ENCODE measurements at regions not wholly inside any gene's neighbourhood (a gene's known extent, or its start where the extent isn't known, plus 50 kb on each side); places are given as distances from the start of the nearest gene placed in this dataset.
"Not testable (repeated sequence)": the region's sequence is repeated elsewhere in the genome, so short reads cannot be mapped to it uniquely, and the experiment has no call there.

DNA sequence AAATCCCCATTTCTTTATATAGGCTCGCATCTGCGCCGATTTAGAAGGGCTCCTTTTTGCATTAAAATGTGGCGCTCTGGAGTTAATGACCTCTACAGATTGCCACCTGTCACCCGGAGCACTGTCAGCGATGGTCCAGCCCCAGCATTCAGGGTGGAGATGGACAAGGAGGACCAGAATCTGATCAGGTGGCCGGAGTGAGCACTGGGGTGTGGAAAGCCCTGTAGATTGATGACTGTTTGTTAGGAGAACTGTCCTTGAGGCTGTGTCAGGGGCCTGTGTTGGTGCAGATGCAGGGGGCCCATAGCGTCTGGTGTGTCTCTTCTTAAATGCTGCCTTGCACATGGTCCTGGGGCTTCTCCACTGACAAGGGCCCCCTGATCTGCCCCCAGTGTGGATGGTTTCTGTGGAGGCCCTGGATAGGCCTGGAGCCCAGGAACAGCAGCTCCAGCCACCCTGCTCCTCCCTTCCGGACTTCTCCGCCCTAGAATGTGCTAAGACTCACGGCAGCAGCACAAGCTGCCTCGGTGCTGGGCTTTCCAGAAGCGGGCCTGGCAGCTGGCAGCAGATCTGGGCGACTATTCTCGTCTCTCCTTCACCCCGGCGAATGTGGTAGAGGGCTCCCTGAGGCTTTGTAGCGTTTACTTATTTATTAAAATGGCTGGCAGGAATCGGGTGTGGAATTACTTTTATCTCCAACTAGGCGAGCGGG, 1333.3 kb downstream of the BRD1 start:
- DNase-seq = no peak

DNA sequence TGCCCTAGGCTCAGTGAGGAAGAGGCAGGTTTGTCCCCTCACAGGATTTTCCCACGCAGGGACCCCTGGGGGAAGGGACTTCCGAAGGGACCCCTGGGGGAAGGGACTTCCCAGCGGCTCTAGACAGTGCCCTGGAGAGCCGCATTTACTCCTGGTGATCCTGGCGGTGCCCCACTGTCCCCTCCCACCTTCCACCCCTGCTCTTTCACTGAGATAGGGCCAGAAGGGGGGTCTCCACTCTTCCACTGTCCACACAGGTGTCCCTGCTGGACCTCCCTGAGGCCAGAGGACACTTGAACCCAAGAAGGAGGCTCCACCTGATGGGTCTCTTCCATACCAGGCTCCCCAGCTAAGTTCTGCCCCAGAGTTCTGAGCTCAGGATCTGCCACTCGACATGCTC, 1333.9 kb downstream of the BRD1 start:
- DNase-seq = no peak

DNA sequence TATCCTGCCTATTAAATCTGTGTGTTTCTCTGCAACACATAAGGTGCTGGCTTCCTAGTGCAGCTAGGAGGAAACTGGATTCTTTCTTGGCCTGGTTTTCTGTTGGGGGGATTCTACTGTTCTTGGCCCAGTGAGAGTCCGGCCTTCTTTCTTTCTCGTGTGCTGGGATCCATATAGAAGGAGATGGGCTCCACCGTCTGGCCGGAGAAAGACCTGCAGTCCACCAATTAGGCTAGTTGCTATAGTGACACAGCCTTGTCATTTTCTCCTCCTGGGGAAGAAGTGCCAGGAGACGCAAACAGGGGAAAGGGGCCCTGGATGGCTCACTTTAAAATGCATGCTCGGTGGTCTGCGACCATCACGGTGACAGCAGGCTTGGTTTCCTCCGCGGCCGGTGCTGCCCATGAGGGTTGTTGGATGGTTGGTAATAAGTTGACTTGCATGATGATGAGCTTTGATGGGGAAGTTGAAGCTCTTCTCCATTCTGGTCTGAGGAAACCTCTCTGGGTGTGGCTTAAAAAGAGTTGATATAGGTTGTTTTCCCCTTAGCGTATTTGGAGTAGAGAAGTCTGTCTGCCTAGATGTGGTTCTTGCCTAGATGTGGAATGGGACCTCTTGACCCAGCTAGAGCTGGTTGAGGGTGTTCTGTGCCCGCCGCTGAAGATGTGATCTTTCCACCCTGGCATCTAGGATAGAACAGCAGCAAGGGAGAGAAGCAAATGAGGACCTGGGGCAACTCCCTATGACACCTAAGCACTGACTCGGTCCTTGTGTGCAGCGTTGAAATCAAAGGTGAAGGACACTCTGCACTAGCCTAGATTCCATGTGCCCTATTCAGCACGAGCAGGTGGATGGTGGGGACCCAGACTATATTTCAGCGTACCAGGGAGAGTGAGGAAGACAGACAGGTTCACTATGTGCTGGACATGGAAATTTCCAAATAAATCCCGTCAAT, 1335.0 kb downstream of the BRD1 start:
- DNase-seq = peak; percentile 84

DNA sequence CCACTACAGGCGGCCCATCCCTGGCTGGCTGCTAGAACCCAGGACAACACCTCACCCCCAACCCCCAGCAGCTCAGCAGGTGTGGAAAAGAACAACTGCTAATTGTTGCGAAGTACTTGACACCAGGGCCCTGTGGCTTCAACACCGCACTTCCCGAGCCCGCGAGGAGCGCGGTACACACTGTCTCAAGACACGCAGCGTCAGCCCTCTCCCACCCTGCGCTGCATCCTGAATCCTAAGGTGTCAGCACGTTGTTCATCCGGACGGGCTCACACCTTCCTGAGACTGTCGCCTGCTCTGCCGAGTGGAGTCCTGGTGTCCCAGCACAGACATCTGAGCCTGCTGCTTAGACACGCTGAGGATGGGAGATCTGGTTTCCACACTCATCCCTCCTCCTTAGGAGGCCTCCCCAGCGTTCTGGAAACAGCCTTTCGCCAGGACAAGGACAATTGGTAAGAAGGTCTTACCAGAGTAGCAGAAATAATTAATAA, 1336.2 kb downstream of the BRD1 start:
- peak; percentile 37 for DNase-seq

GRCh38 chr22:48490500-48491411, 1336.9 kb downstream of the BRD1 start:
- DNase-seq = no peak

DNA sequence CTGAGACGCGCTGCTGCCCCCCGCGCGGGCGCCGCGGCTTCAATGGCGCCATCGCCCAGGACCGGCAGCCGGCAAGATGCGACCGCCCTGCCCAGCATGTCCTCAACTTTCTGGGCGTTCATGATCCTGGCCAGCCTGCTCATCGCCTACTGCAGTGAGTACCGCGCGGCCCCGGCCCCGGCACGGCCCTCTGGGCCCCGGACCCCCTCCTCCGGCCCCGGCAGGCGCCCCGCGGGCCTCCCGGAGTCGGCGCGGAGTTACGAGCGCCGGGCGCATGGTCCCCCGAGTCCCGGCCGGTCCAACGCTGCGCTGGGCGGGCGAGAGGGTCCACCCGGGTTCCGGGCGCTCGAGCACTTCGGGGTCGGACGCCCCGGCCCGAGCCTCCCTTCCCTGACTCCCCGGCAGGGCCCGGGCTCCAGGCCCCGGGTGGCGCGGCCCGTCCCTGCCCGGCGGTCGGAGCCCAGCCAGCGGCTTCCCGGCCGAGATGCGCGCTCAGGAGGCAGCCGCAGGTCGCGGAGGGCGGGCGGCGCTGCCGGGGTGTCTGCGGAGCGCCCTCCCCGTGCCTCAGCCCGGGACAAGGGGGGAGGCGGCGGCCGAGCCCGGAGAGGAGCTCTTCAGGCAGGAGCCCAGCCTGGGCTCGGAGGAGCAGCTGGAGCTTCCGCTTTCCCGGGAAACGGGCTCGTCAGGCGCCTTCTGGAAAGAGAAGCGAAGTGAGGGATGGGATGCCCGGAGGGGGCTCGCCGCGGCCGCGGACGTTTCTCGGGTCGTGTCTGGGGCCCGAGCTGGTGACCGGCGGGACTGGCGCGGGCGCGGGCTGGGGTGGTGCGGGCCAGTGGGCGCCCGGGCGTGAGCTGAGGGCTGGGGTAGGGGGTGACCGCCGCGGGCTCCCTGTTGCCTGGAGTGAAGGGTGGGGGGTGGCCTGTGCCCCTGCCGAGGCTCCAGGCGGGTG, 1337.8 kb downstream of the BRD1 start:
- DNase-seq = peak; percentile 29

GRCh38 chr22:48488611-48489511, 1338.8 kb downstream of the BRD1 start:
- DNase-seq = peak; percentile 29

DNA sequence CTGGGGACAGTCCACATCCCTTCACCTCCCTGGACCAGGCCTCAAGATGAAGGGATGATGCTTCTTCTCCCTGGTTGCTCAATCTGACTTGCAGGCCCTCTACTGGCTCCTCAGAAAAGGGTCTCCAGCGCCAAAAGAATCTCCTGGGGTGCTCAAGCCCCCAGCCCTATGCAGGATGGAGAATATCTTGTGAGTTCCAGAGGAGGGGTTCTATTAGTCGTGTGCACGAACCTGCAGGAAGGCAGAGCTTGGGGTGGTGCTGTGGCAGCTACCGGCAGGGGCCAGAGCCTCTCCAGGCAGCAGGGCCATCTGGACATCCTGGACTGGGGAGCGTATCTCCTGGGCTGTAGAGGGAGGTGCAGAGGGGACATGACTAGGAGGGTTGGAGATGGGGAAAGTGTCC, 1339.5 kb downstream of the BRD1 start:
- peak; percentile 22 for DNase-seq

GRCh38 chr22:48486558-48486957, 1341.1 kb downstream of the BRD1 start:
- no peak for DNase-seq

DNA sequence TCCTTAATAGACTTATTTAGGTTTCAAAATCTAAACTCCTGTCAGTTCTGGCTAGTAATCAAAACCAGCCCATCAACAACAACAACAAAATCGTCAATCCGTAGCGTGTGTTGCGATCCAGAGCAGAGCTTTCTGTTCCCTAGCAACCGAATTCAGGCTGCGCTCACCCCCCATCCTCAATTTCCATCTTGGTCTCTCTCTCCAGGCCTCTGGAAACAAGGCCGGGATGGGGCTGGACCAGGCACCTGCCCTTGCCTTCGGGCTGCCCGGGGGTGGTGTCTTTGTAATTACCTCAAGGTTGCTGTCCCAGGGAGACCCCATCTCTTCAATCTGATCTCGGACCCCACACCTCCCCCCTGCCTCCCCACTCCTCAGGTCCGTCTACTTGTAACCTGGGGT, 1341.5 kb downstream of the BRD1 start:
- no peak for DNase-seq

DNA sequence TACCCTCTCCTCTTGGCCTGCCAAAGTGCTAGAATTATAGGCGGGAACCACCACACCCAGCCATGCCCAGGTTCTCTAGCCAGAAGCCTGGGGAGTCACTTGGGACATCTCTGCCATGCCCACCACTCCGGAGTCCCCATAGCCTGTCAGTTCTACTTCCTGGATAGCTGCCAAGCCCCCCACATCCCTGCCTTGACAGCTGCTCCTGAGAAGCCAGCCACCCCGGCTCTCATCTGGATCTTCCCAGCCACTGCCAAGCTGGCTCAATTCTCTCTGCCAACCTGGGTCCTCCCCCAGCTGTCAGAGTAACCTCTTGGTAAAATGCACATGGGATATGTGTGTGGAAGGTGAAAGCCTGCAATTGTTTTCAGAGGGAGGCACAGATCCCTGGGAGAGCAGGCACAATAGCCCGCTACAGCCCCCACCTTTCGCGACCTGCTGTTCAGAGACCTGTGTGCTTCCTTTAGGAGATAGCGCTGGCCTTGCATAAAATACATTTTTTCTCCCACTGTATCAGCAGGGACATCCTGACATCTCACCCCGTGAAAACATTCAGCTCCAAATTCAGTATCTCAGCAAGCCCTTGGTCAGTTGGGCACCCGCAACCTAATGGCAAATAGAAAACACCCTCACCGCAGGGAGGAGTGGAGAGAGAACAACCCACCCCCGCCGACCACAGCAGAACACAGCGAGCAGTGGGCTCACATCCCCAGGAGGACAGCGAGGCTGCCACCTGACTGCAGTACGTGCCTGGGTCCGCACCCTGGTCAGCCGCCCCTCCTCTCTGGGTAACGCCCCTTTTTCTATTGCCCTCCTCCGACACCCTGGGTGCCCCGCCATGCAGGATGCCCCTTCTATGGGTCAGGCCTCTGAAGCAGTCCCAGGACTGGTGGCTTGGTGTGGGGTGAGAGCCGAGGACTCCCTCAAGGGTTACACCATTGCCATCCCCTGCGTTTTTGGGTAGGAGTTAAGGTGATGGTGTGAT, 1342.2 kb downstream of the BRD1 start:
- DNase-seq = no peak

GRCh38 chr22:48483764-48484528, 1343.7 kb downstream of the BRD1 start:
- DNase-seq = no peak

- DNase-seq = no peak
These were observed 1344.9 kb downstream of the BRD1 start for GRCh38 chr22:48482771-48483170.

- DNase-seq = not testable (repeated sequence)
These were observed 1345.5 kb downstream of the BRD1 start for GRCh38 chr22:48482198-48482597.

- no peak for DNase-seq
These were observed 1345.9 kb downstream of the BRD1 start for GRCh38 chr22:48481748-48482147.

DNA sequence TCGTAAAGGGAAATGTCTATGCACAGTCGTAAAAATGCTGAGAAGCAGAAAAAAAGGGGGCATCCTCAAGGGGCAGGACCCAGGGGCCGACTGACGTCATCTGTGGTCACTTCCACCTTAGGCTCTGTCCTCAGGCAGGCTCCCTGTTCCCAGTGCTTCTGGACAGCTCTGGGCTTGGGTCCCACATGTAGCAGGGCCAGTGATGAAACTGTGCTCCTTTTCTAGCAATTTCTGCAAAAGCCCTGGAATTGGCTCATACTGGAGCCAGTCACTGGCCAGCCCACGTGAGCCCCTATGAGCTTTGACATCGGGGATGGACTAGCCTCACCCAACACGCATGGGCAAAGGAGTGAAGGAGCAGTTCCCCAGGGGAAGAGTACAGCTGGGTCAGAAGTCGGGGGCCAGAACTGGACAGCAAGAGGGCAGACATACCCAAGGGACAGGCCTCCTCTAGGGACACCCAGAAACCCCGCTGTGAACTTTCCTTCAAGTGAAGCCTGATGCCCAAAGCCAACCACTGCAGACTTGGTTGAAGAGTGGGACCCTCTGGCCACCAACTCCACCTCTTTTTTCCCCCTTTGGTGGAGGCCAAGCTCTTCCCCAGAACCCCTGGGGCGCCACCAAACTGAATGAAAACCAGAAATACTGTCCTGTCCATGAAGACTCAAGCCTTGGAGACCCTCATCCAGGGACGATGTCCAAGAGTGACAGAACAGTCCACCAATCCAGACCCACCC, 1349.0 kb downstream of the BRD1 start:
- DNase-seq = no peak

DNA sequence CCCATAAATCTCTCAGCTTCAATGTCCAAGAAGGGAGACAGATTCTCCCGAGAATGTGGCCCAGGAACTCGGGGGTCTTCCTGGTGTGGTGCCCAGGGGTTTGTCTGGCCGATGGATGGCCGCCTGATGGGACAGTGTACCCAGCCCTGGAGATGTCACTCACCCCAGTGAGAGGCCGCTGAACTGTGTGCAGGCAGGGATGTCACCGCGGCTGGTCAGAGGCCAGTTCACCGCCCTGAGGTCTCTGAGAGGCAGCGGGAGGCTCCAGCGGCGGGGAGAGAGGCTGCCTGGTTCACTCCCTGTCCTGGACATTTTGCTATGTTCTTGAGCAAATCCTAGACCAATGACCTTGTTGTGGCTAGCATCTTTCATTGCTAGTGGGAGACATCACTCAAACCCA, 1349.5 kb downstream of the BRD1 start:
- DNase-seq = no peak
